GM21381 (cell line): ENCODE measurements at regions not wholly inside any gene's neighbourhood (a gene's known extent, or its start where the extent isn't known, plus 50 kb on each side); places are given as distances from the start of the nearest gene placed in this dataset.
"Not testable (repeated sequence)": the region's sequence is repeated elsewhere in the genome, so short reads cannot be mapped to it uniquely, and the experiment has no call there.

Source experiments
- ATAC-seq: cut with Tn5 transposase; IDR thresholded peaks from one replicate; pipeline ENCODE4 v1.9.1; 2021; ENCODE audit warnings: mild to moderate bottlenecking, moderate library complexity; ENCODE audit not compliant: unreplicated experiment

DNA sequence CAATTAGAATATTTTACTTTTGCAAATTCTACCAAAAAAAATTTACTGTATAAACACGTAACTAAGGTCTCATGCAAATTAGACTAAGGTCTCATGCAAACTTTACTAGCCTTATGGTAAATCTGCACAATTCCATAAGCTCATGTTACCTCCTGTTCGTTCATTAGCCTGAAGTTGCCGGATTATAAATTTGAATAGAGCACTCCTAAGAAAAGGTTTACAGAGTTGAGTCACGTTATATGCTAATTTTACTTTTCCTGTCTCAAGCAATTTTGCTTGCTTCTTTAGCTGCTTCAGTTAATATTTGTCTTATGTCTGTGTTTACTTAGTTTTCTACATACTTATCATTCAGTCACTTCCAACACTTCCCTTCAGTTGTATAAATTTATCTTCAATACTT lies 1434.0 kb upstream of the EYS start:
- ATAC-seq = no peak

DNA sequence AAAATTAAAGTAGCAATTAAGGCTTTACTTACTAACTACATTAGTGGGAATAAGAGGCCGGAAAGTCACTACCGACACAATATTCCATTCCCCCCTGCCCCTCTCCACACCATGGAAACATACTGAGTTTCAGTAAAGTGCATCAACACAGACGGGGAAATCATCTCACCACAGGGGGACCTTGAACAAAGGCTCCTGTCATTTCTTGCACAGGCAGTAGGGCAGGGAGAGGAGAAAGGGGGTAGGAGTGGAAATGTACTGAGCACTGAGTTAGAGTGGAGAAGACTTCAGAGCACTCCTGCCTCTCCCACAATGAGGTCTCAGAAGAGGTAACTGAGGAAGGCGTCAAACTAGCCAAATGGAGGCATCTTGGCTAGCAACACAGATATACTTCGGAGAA lies 1426.9 kb upstream of the EYS start:
- ATAC-seq = no peak

DNA sequence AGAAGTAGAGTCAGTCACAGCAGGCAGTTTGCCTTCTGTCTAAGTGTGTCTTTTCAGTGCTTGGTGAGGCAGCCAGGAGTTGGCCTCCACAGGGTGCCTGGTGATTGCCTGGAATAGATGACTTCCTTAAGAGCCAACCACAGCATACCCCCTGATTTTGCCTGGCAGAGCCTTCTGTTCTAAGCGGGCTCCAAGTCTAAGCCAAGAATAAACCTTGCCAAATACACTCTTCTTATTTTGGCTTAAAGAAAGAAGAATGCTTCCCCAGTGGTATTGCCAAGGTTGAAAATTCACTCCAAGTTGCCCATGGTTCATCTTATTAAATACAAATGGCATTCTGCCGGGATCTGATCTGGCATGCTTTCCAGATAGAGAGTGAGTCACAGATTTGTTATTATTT lies 1424.8 kb upstream of the EYS start:
- ATAC-seq = no peak

DNA sequence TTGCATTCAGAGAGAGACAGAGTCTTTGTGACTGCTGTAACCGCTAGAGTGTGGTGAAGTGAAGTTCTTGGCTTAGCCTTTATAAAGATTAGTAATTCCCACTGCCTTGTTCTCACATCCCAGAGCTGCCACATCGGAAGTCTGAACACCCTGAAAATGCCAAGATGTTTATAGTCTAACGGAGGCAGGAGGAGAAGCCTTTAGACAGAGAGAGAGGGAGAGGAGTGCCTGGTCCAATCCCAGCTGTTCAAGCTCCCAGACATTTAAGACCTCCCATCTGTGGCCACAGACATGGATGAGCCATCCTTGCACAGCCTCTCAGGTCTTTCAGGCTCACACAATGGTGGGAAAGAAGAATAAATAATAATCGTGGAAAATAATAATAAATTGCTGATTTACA lies 1422.8 kb upstream of the EYS start:
- no peak for ATAC-seq

DNA sequence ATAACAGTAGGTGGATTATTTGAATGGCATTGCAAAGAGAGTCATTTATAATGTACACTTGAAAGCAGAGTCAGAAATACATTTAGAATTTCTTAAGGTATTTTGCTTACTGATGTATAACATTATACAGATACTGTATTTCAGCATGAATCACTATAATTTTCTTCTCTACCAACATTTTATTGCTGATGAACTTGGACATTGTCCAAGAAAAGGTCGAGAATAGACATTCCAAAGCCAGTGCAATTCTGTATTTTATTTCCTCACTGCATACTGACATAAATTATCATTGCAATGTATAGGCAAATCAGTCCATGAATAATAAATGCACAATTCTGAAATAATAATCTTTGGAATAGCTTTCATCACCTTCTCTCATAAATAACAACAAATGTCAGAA lies 1420.0 kb upstream of the EYS start:
- no peak for ATAC-seq

DNA sequence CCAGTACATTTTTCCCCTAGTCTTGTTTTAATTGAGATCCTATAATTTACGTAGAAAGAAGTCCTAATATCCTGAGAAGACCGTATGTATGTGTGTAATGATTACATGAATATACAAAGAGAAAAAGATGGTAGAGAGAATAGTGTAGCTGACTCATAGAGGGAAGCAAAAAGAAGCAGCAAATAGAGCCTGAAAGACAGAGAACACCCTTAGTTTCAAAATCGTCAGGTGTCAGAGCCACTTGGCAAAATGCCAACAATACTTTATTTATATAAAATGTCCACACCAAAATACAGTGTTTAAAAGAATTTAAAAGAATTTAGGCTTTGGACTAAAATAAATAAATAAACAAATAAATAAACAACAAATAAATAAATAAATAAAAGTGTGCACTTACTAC lies 1414.1 kb upstream of the EYS start:
- no peak for ATAC-seq

DNA sequence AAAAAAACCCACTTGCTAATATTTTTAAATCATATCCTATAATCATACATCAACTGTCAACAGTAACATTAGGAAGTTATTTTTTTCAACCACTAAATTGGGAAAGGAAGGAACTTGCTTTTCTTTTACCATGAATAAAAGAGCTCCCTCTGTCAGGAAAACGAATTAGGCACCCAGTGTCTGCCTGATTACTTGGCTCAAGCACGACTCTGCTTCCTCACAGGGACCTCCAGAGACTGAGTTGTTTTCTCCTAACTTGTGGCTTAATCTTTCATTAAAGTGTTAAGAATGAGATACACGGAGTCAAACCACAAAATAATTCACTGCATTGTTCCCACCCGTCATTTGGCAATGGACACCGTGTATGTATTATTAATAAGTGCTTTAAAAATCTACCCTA lies 1405.1 kb upstream of the EYS start:
- no peak for ATAC-seq

DNA sequence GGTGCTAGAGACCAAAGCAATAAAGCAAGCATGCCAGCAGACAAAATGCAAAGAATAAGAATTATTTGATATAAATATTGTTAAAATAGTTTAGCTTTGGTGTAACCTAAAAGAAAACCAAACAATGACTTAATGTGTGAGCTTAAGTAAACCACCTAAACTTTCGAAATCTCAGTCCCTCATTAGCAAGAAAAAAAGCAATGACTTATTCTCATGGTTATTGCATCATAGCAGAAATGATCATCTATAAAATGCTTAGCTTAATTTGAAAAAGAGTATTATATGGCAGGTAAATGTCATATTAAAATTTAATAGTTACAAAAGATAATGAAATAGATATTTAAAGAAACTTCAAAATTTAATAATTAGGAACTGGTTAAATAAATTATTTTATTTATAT lies 1395.7 kb upstream of the EYS start:
- ATAC-seq = no peak

DNA sequence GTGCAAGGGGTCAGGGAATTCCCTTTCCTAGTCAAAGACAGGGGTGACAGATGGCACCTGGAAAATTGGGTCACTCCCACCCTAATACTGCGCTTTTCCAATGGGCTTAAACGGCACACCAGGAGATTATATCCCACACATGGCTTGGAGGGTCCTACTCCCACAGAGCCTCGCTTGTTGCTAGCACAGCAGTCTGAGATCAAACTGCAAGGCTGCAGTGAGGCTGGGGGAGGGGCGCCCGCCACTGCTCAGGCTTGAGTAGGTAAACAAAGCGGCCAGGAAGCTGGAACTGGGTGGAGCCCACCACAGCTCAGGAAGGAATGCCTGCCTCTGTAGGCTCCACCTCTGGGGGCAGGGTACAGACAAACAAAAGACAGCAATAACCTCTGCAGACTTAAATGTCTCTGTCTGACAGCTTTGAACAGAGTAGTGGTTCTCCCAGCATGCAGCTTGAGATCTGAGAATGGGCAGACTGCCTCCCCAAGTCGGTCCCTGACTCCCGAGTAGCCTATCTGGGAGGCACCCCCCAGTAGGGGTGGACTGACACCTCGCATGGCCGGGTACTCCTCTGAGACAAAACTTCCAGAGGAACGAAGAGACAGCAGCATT lies 1388.7 kb upstream of the EYS start:
- not testable (repeated sequence) for ATAC-seq

DNA sequence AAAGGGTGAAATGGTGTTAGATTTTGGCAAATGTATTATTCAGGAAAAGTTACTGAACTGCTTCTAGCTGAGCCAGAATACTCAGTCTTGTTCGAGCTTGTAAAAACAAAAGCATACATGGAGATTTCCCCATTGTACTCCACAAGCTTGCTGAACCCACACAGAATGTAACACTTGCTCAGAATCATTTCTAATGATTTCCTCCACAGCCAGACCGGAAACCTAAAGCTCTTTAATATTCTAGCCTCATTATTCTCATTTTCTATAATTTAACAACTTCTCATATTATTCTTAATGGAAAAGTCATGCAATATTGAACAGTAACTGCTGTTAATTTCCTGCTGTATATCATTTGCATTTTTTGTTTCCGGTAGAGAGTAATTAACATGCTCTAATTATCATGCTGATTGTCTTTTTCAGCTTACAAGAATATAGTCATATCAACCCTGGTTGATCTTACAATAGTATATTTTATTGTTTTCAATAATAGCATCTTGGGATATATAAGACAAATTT lies 1387.5 kb upstream of the EYS start:
- no peak for ATAC-seq

DNA sequence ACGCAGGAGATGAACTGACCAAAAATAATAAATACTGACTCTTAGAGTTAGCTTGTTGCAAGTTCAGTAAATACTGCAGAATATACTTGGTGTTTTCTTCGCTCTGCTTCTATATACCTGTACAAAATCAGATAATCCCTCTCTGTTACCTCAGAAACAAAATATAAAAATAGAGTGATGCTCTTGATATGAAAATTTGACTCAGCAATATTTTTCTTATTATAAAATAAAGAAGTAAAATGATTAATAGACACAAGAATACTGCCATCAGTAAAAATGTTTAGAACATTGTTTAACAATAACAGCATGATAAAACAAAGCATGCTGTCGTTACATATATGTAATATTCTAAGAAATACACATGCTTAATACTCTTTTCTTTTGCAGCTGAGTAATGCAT lies 1366.9 kb upstream of the EYS start:
- no peak for ATAC-seq

DNA sequence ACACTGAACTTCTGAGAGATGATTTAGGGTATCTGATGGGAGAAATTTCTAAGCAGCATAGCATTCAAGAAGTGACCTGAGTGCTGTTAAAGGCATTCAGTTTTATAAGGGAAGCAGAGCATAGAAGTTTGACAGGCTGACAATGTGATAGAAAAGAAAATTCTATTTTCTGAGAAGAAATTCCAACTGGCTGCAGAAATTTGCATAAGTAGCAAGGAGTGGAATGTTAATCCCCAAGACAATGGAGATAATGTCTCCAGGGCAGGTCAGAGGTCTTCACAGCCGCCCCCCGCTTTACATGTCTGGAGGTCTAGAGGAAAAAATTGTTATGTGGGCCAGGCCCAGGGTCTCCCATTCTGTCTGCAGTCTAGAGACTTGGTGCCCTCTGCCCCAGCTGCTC lies 1361.8 kb upstream of the EYS start:
- ATAC-seq = no peak

DNA sequence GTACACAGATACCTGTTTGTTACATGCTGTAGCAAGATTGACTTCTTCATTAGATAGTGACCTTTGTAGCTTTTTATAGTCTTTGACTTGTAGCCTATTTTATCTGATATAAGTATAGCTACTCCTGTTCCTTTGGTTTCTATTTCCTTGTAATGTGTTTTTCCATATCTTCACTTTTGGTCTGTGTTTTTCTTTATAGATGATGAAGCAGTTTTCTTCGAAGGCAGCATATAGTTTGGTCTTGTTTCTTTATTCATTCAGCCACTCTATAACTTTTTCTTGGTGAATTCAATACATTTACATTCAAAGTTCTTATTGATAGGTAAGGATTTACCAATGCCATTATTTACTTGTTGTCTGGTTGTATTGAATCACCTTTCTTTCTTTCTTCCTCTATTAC lies 1357.3 kb upstream of the EYS start:
- no peak for ATAC-seq

DNA sequence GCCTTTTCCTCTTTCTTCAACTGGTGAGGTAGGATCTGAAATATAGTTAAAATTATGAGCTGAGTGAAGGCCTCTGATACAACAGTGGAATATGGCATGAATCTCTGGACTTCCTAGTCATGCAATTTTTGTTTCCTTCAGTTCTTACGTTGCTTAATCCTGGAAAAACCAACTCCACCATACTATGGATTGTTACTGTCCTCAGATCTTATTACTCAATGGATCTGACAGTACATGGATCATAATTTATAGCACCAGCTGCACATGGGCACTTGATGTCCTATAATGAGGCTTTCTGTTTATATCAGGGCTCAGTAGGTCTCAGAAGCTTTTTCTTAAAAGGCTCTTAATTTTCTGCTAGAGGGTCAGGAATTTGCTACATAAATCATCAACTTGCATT lies 1341.0 kb upstream of the EYS start:
- ATAC-seq = no peak

DNA sequence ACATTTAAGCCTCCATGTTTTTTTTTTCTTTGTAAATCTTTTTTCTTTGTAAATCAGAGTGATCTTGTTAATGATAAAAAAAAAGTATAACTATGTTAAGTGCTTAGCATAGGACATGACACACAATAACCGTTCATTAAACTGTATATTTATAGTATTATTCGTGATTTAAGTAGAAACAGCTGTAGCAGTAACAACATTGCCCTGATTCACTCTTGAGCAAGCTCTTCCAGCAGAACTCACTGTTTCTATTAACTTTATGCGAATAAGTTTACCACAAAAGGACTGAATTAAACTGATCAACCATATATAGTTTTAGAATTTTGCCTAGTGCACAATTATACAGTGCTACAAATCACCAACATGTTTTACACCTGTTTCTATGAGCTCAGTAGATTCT lies 1338.0 kb upstream of the EYS start:
- ATAC-seq = no peak

DNA sequence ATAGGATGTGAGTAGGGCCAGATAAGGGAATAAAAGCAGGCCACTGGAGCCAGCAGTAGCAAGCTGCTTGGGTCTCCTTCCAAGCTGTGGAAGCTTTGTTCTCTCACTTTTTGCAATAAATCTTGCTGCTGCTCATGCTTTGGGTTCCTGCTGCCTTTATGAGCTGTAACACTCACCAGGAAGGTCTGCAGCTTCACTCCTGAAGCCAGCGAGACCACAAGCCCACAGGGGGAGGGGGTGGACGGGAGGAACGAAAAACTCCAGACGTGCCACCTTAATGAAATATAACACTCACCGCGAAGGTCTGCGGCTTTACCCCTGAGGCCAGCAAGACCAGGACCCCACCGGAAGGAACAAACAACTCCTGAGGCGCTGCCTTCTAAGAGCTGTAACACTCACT lies 1324.4 kb upstream of the EYS start:
- no peak for ATAC-seq

DNA sequence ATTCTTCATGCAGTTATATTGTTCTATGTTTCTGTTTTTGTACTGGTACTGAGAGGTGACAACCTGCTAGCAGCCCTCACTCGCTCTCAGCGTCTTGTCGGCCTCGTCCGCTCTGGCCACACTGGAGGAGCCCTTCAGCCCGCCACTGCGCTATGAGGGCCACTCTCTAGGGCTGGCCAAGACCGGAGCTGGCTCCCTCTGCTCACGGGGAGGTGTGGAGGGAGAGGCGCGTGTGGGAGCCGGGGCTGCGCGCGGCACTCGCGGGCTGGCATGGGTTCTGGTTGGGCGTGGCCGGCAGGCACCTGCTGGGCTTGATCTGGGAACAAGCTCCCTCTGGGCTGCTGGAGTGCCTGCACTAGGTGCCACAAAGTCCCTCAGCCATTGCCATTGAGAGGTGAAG lies 1323.8 kb upstream of the EYS start:
- no peak for ATAC-seq

DNA sequence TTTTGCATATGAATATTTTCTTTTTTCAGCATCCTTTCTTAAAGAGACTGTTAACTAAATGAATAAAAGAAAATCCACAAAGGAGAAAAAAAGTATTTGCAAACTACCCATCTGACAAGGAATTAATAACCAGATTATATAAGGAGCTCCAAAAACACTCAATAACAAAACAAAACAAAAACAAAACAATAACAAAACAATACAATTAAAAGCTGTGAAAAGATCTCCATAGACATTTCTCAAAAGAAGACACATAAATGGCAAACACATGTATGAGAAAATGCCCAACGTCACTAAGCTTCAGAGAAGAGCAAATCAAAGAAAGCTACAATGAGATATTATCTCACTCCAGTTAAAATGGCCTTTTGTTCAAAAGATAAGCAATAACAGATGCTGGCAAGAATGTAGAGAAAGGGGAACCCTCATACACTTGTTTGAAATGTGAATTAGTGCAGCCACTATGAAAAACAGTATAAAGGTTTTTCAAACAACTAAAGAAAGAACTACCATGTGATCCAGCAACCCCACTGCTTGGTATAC lies 1310.0 kb upstream of the EYS start:
- ATAC-seq = no peak

DNA sequence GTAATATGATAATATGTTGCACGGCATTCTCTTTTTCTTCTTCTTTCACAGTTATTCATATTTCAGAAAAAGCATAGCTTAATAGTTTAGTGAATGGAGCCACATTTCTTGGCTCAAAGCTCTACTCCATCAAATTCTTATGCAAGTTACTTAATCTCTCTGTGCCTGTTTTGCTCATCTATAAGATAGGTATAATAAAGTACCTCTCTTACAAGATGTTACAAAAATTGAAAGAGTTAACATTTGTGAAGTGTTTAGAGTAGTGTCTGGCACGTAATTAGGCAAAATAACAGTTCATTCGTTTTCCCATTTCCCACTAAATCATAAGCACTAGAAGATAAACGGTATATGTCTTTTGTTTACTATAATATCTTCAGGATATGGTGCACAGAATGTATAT lies 1304.4 kb upstream of the EYS start:
- no peak for ATAC-seq

DNA sequence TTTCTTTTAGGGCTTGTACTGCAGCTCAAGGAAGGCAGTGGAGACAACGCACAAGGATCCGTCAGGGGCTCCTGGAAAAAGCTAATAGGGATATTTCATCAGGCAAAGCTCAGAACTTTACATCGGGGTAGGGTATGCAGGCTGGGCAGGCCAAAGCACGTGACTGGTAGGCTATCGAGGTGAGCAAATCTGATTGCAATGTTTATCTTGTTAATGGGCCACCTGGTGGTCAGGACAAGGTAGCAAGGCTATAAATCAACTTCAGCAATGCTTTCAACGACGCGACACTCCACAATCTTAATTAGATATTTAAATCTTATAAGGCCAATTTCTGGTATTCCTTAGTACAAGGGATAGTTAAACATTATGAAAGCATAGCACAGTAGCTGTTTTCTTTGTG lies 1302.8 kb upstream of the EYS start:
- no peak for ATAC-seq

DNA sequence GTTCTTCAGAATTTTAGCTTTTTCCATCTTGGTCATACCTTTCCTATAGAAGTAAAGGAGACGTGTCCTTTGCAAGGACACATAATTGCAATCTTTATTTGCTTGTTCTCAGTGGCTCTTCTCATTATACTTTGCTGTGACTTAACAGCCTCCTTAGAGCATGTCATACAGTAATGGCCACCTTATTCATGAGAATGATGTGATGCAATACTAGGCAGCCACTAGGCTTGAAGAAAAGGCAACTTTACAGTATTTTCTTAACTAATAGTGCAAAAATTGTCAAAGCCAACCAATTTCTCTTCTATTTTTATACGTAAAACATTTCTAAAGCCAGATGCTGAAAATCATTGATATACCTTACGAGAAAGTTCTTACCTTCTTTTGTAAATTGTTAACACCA lies 1296.8 kb upstream of the EYS start:
- ATAC-seq = no peak

DNA sequence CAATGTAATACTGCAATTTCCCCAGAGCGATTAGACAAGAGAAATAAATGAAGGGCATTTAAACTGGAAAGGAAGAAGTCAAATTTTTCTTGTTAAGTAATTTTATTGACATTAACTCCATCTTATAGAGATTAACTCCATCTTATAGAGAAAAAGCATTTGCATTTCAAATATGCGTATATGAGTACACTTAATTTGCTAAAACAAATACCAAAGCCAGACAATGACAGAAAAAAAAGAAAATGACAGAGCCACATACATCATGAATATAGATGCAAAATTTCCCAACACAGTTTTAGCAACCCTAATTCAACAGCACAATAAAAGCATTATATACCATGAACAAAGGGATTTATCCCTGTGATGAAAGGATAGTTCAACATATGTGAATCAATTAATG lies 1293.1 kb upstream of the EYS start:
- no peak for ATAC-seq

DNA sequence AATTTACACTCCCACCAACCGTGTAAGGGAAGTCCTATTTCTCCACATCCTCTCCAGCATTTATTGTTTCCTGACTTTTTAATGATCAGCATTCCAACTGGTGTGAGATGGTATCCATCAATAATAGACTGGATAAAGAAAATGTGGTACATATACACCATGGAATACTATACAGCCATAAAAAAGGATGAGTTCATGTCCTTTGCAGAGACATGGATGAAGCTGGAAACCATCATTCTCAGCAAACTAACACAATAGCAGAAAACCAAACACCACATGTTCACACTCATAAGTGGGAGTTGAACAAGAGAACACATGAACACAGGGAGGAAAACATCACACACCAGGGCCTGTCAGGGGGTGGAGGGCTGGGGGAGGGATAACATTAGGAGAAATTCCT lies 1290.6 kb upstream of the EYS start:
- not testable (repeated sequence) for ATAC-seq
